Left lung (tissue), 4 donors: ENCODE measurements at regions not wholly inside any gene's neighbourhood (a gene's known extent, or its start where the extent isn't known, plus 50 kb on each side); places are given as distances from the start of the nearest gene placed in this dataset.
"Not testable (repeated sequence)": the region's sequence is repeated elsewhere in the genome, so short reads cannot be mapped to it uniquely, and the experiment has no call there.

Experiments used
- ATAC-seq: fragments of 200-7000 bp; cut with Tn5 transposase; one replicate; pipeline ENCODE4 v1.9.1; 2020; ENCODE audit warnings: moderate library complexity
- DNase-seq, 4 donors: peaks; one replicate each; pipeline ENCODE4 v3.0.0-alpha.2; 2013 to 2020
- H3K27ac ChIP-seq, 2 donors: fragments of 200-600 bp; sonication (generic) in 1 of 2; one replicate each; pipeline versions ENCODE4 v1.5.0 to v1.8.0; 2020 to 2021
- H3K27me3 ChIP-seq, 2 donors: fragments of 200-600 bp; sonication (generic) in 1 of 2; one replicate each; pipeline versions ENCODE4 v1.5.0 to v1.8.0; 2020 to 2021
- H3K36me3 ChIP-seq, 2 donors: fragments of 200-600 bp; sonication (generic) in 1 of 2; one replicate each; pipeline versions ENCODE4 v1.5.0 to v1.8.0; 2020 to 2021
- H3K4me1 ChIP-seq, 2 donors: fragments of 200-600 bp; one replicate each; pipeline ENCODE4 v1.8.0; 2021
- H3K4me3 ChIP-seq, 2 donors: fragments of 200-600 bp; sonication (generic) in 1 of 2; one replicate each; pipeline versions ENCODE4 v1.5.0 to v1.8.0; 2020 to 2021; ENCODE audit warnings: mild to moderate bottlenecking in 1 of 2
- H3K9me3 ChIP-seq, 2 donors: fragments of 200-600 bp; sonication (generic) in 1 of 2; one replicate each; pipeline versions ENCODE4 v1.5.0 to v1.8.0; 2020 to 2021
- CTCF ChIP-seq, 2 donors: fragments of 200-600 bp; sonication (generic) in 1 of 2; IDR thresholded peaks; one replicate each; pipeline versions ENCODE4 v1.5.0 to v1.8.0; 2021; ENCODE audit warnings: antibody characterized with exemption in 2 of 2
- intact Hi-C, 2 donors: fragments of 100-400 bp; cut with DNase I; formaldehyde crosslinking; loops; one replicate each; pipeline versions ENCODE4 v1.11.2 to v1.14.2; 2022
- donor health status: DM: no; HTN: yes; CAD: no.
- donor health status: DM: no; HTN: no; CAD: no.

DNA sequence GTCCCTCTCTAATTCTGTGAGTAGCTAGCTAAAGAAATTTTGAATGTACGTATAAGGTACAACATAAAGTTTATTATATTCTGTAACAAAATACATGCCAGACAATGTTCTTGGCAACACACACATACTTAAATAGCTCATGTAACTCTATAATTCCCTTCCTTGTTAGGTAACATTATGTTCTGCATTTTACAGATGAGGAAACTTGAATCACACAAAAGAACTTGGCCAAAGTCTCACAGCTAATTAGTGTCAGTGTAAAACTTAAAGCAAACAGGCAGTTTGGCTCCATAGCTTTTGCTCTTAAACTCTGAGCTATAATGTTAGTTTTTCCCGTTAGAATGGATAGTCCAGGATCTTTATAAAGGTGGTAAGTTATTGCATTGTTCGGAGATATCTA, 1091.8 kb upstream of the SLIT2 start:
- no peak overlapping the region for H3K4me3 ChIP-seq
- no peak for ATAC-seq
- DNase-seq, result no peak
- no peak overlapping the region for H3K27ac ChIP-seq
- TF ChIP-seq CTCF (IDR thresholded peaks at IDR 0.05), result no peak
- H3K36me3 ChIP-seq, result no peaks in the 10 kb centered on the region
- no peaks in the 10 kb centered on the region for H3K4me1 ChIP-seq
- H3K9me3 ChIP-seq, result peaks cover 0 to 29% of the 10 kb centered on the region in 2 donors
- intact Hi-C loops, result no loop called here
- H3K27me3 ChIP-seq, result no peaks in the 10 kb centered on the region

DNA sequence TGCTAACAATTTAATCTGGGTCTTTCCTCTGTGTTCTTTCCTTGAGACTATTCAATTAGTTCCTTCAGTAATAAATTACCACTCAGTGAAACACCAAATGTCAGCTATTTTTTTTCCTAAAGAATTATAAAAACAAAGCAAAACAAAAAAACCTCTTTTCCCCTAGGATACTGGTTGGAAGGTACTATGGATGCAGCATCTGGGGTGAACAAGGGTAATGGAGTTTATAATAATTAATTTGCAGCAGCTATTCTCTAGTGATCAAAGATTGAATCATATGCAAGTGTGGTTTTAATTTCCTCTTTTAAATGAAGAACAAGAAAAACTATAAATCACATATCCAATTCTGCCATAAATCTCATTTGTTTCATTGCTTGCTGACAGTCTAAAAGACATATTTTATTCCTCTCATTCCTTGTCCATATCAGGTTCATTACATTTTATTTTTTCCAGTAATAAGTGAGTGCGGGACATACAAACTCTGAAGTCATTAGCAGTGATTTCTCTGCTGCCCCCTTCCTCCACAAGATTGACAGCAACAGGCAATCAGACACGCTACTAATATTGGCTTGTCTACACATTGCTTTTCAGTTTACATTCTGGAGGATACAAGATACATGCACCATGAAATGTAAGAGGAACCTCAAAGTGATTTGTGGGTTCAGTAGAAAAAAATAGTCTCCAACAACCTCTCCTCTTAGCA, 1093.4 kb upstream of the SLIT2 start:
- Histone ChIP-seq H3K36me3 (no peaks in the 10 kb centered on the region), H3K4me3 (no peak overlapping the region), H3K4me1 (no peaks in the 10 kb centered on the region), H3K9me3 (peaks cover 0 to 25% of the 10 kb centered on the region in 2 donors), H3K27me3 (no peaks in the 10 kb centered on the region), H3K27ac (no peak overlapping the region)
- intact Hi-C loops, result no loop called here
- ATAC-seq (no peak), DNase-seq (no peak)
- no peak for TF ChIP-seq CTCF (IDR thresholded peaks at IDR 0.05)

DNA sequence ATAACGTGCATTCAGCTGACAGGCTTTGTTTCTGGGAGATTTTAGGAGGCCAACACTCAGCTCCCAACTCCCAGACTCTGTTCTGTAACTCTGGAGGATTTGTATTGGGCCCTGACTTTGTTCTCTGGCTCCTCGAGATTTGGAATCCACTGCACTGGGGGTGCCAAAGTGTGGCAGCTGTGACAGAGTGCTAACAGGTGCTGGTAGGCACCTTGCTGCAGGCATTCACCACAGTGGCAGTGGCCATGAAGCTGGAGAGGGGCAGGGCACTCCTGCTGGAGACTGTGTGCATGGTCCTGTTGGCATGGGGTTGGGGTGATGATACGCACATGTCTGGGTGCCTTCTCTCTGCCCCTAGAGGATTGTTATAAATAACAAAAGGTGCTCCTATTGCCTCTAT, 1094.9 kb upstream of the SLIT2 start:
- peaks cover 0 to 27% of the 10 kb centered on the region in 2 donors for H3K9me3 ChIP-seq
- no peak for TF ChIP-seq CTCF (IDR thresholded peaks at IDR 0.05)
- no peak overlapping the region for H3K27ac ChIP-seq
- H3K4me3 ChIP-seq, result no peak overlapping the region
- no peaks in the 10 kb centered on the region for H3K27me3 ChIP-seq
- H3K36me3 ChIP-seq, result no peaks in the 10 kb centered on the region
- DNase-seq (peak in 1 of 4 donors; percentile 17), ATAC-seq (no peak)
- intact Hi-C loops, result no loop called here
- H3K4me1 ChIP-seq, result no peaks in the 10 kb centered on the region

- Histone ChIP-seq H3K27me3 (no peaks in the 10 kb centered on the region), H3K9me3 (peaks cover 0 to 25% of the 10 kb centered on the region in 2 donors), H3K27ac (no peak overlapping the region), H3K4me3 (no peak overlapping the region), H3K4me1 (no peaks in the 10 kb centered on the region), H3K36me3 (no peaks in the 10 kb centered on the region)
- no peak for TF ChIP-seq CTCF (IDR thresholded peaks at IDR 0.05)
- ATAC-seq, result no peak
- DNase-seq, result no peak
- intact Hi-C loops, result no loop called here
Measured at GRCh38 chr4:19155568-19155967, 1096.1 kb upstream of the SLIT2 start.

DNA sequence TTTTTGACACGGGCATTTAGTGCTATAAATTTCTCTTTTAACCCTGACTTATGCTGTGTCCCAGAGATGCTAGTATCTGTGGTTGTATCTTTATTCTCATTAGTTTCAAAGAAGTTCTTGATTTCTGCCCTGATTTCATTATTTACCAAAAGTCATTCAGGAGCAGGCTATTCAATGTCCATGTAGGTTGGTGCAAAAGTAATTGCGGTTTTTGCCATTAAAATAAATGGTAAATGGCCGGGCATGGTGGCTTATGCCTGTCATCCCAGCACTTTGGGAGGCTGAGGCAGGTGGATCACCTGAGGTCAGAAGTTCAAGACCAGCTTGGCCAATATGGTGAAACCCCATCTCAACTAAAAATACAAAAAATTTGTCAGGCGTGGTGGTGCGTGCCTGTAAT, 1097.4 kb upstream of the SLIT2 start:
- H3K27ac ChIP-seq, intact Hi-C loops, H3K27me3 ChIP-seq, H3K36me3 ChIP-seq, DNase-seq, H3K4me1 ChIP-seq, H3K4me3 ChIP-seq, ATAC-seq: not testable (repeated sequence)
- peaks cover 0 to 23% of the 10 kb centered on the region in 2 donors for H3K9me3 ChIP-seq

DNA sequence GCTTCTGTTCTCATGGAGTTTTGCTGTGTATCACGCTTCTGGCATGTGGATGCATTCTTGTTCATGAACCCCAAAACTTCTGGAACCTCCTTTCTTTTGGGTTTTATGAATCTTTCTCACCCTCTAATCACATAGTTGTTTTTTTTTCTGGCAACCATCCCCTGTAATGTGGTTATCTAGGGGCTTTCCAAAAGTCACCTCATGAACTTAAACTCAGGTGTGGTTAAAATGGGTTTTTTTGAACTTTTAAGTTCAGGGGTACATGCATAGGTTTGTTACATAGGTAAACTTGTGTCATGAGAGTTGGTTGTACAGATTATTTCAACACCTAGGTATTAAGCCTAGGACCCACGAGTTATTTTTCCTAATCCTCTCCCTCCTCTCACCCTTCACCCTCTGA, 1099.4 kb upstream of the SLIT2 start:
- no peak for ATAC-seq
- no peak overlapping the region for H3K4me3 ChIP-seq
- no peak for TF ChIP-seq CTCF (IDR thresholded peaks at IDR 0.05)
- H3K27ac ChIP-seq, result no peak overlapping the region
- no peaks in the 10 kb centered on the region for H3K4me1 ChIP-seq
- H3K9me3 ChIP-seq, result peaks cover 0 to 23% of the 10 kb centered on the region in 2 donors
- no peaks in the 10 kb centered on the region for H3K27me3 ChIP-seq
- DNase-seq, result no peak
- intact Hi-C loops, result no loop called here
- H3K36me3 ChIP-seq, result no peaks in the 10 kb centered on the region
